Prostate gland (tissue), 2 donors: ENCODE measurements at regions not wholly inside any gene's neighbourhood (a gene's known extent, or its start where the extent isn't known, plus 50 kb on each side); places are given as distances from the start of the nearest gene placed in this dataset.

Experiments used
- CTCF ChIP-seq, 4 experiments: fragments of 200-600 bp in 2 of 4; fragments of 450-650 bp in 2 of 4; sonication (generic) in 2 of 4; IDR thresholded peaks; 1 replicate in 3 of 4; 2 replicates in 1 of 4; pipeline ENCODE4 v1.5.1; 2016 to 2019; ENCODE audit warnings: antibody characterized with exemption in 4 of 4, mild to moderate bottlenecking in 2 of 4, moderate library complexity in 2 of 4
- POLR2A ChIP-seq: fragments of 450-650 bp; IDR thresholded peaks from one replicate; pipeline ENCODE4 v1.6.1; 2016; ENCODE audit warnings: antibody characterized with exemption, mild to moderate bottlenecking
- POLR2AphosphoS5 ChIP-seq: sonication (generic); formaldehyde crosslinking; IDR thresholded peaks from one replicate; pipeline ENCODE4 v1.6.1; 2017; ENCODE audit warnings: antibody characterized with exemption

- TF ChIP-seq CTCF (IDR thresholded peaks at IDR 0.05), result no peak
- TF ChIP-seq POLR2A, result no peak
- TF ChIP-seq POLR2AphosphoS5, result no peak
These were observed 239.6 kb upstream of the TUSC1 start for GRCh38 chr9:25917731-25918362.
